Renal cortical epithelial cell (primary cell): ENCODE measurements at regions not wholly inside any gene's neighbourhood (a gene's known extent, or its start where the extent isn't known, plus 50 kb on each side); places are given as distances from the start of the nearest gene placed in this dataset.

Experiments
- DNase-seq: peaks from one replicate; pipeline ENCODE4 v3.0.0-alpha.2; 2011; ENCODE audit warnings: low read depth

DNA sequence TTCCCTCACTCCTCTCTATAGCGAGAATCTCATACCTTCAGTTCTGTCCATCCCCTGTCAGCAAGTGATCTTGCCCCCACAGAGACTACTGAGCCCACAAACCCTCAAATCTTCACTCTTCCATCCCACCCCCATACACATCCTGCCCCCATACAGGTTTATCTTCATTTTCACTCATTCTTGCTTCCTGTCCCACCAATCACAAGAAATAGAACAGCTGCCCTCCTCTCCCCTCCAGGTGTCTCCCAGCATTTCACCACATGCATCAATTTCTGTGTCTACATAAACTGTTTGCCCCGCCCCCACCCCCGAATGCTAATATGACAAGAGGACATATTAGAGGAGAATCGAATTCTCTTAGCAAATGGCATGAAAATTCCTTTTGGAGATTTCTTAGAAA, 54.9 kb upstream of the CARMIL1 start:
- DNase-seq, result no peak

GRCh38 chr6:25227854-25228253, 51.3 kb upstream of the CARMIL1 start:
- no peak for DNase-seq
